ENCODE measurements at regions not wholly inside any gene's neighbourhood (a gene's known extent, or its start where the extent isn't known, plus 50 kb on each side); places are given as distances from the start of the nearest gene placed in this dataset.

DNA sequence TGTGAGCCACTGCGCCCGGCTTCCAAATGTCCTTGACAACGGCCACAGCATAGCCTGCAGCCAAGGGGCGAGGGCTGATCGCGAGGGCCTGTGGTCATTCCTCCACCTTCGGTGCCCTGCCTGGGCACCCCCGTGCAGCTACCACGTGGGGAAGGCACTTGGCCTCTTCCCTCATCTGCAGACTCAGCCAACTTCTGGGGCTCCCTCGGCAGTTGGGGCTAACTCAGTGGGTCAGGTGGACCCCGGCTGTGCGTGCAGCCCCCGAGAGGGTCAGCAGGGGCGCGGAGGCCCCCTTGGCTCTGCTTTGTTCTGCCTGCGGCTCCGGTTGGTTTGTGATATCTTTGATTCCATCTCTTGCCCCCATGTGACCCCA, 52.9 kb upstream of the BHLHE23 start:
- intact Hi-C loops (cut with micrococcal nuclease; ENCODE audit: unreplicated experiment) = loop anchor here (5.0 kb wide), 1 partner anchor 118 kb away; no protein-coding TSS in a partner anchor
- BruUV-seq (replicated peaks) = no TSS peak
- H3K27me3 Mint-ChIP-seq (ENCODE audit: unreplicated experiment) = peaks cover 37% of the 10 kb centered on the region
- H3K36me3 Mint-ChIP-seq (ENCODE audit: insufficient read depth, unreplicated experiment) = no peaks in the 10 kb centered on the region
- TF ChIP-seq, protein P1, sequence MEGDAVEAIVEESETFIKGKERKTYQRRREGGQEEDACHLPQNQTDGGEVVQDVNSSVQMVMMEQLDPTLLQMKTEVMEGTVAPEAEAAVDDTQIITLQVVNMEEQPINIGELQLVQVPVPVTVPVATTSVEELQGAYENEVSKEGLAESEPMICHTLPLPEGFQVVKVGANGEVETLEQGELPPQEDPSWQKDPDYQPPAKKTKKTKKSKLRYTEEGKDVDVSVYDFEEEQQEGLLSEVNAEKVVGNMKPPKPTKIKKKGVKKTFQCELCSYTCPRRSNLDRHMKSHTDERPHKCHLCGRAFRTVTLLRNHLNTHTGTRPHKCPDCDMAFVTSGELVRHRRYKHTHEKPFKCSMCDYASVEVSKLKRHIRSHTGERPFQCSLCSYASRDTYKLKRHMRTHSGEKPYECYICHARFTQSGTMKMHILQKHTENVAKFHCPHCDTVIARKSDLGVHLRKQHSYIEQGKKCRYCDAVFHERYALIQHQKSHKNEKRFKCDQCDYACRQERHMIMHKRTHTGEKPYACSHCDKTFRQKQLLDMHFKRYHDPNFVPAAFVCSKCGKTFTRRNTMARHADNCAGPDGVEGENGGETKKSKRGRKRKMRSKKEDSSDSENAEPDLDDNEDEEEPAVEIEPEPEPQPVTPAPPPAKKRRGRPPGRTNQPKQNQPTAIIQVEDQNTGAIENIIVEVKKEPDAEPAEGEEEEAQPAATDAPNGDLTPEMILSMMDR (IDR thresholded peaks at IDR 0.05; ENCODE audit: unreplicated experiment) = no peak
- no peak overlapping the region for H3K27ac Mint-ChIP-seq (ENCODE audit: unreplicated experiment)
- H3K4me1 Mint-ChIP-seq (ENCODE audit: low read depth, unreplicated experiment) = no peaks in the 10 kb centered on the region
- DNase-seq = no peak
- H3K4me3 Mint-ChIP-seq (ENCODE audit: low read depth, unreplicated experiment) = no peak overlapping the region
- H3K9me3 Mint-ChIP-seq (ENCODE audit: low read depth, unreplicated experiment) = peaks cover 12% of the 10 kb centered on the region
- CTCF ChIA-PET = no interaction called here

DNA sequence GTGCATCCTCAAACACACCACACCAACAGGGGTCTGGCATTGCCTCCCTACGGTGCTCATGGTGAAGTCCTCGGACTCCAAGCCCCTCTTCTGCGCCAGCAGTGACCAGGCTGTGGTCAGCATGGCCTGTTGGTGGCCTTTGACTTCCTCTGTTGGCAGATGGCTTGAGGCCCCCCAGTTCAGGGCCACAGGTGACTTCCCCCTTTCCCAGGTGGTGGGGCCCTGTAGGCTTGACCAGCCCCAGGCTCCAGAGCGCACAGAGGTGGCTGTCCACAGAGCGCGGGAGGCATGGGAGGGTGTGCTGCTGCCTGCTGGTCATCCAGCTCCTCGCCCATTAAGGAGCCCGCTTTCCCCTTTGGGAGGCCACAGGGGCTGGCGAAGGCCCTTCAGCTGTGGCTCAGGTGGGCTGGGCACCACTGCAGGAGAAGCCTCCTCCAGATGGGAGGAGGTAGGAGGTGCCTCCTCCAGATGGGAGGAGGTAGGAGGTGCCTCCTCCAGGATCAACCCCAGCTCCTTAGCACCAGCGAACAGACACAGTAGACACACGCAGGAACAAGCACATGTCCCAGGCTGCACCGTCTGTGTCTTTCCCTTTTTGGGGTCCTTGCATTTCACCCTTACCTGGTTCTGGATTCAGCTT, 52.1 kb upstream of the BHLHE23 start:
- Mint-ChIP-seq H3K4me3 (ENCODE audit: low read depth, unreplicated experiment) (no peak overlapping the region), H3K27me3 (ENCODE audit: unreplicated experiment) (peaks cover 37% of the 10 kb centered on the region), H3K27ac (ENCODE audit: unreplicated experiment) (no peak overlapping the region), H3K9me3 (ENCODE audit: low read depth, unreplicated experiment) (peaks cover 12% of the 10 kb centered on the region), H3K36me3 (ENCODE audit: insufficient read depth, unreplicated experiment) (no peaks in the 10 kb centered on the region), H3K4me1 (ENCODE audit: low read depth, unreplicated experiment) (no peaks in the 10 kb centered on the region)
- CTCF ChIA-PET = interaction anchor here (0.6 to 1.0 kb wide), 2 partner anchors 28 to 67 kb away, joined by 3 read pairs; no protein-coding TSS in a partner anchor
- BruUV-seq (replicated peaks) = no TSS peak
- intact Hi-C loops (cut with micrococcal nuclease; ENCODE audit: unreplicated experiment) = loop anchor here (5.0 kb wide), 1 partner anchor 118 kb away; no protein-coding TSS in a partner anchor
- TF ChIP-seq, protein P1 (IDR thresholded peaks at IDR 0.05; ENCODE audit: unreplicated experiment) = no peak
- DNase-seq = no peak

DNA sequence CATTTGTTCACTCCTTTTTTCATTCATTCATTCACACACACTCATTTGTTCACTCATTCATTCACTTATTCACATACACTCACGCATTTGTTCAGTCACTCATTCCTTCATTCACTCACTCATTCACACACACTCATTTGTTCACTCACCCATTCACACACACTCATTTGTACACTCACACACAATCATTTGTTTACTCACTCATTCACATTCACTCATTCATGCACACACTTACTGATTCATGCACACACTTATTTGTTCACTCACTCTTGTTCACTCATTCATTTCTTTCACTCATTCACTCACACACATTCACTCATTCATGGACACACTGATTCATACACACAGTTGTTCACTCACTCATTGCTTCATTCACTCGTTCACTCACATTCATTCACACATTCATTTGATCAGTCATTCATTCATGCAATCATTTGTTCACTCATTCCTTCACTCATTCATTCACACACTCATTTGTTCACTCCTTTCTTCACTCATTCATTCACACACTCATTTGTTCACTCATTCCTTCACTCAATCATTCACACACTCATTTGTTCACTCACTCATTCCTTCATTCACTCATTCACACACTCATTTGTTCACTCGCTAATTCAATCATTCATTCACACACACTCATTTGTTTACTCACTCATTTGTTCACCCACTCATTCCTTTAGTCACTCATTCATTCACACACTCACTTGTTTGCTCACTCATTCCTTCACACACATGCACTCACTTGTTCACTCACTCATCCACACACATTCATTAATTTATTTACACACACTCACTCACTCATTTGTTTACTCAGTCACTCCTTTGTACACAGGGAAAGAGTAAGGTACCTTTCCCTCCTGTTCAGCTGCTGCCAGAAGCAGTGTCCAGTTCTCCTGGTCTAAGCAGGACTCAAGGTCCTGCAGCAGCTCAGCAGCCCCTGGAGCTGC, 50.7 kb upstream of the BHLHE23 start:
- Mint-ChIP-seq H3K27me3 (ENCODE audit: unreplicated experiment) (peaks cover 39% of the 10 kb centered on the region), H3K4me1 (ENCODE audit: low read depth, unreplicated experiment) (no peaks in the 10 kb centered on the region), H3K9me3 (ENCODE audit: low read depth, unreplicated experiment) (peaks cover 12% of the 10 kb centered on the region), H3K36me3 (ENCODE audit: insufficient read depth, unreplicated experiment) (no peaks in the 10 kb centered on the region), H3K27ac (ENCODE audit: unreplicated experiment) (no peak overlapping the region), H3K4me3 (ENCODE audit: low read depth, unreplicated experiment) (no peak overlapping the region)
- TF ChIP-seq, protein P1 (IDR thresholded peaks at IDR 0.05; ENCODE audit: unreplicated experiment) = no peak
- BruUV-seq (replicated peaks) = no TSS peak
- CTCF ChIA-PET = no interaction called here
- intact Hi-C loops (cut with micrococcal nuclease; ENCODE audit: unreplicated experiment) = loop anchor here (5.0 kb wide), 1 partner anchor 120 kb away; no protein-coding TSS in a partner anchor
- no peak for DNase-seq

DNA sequence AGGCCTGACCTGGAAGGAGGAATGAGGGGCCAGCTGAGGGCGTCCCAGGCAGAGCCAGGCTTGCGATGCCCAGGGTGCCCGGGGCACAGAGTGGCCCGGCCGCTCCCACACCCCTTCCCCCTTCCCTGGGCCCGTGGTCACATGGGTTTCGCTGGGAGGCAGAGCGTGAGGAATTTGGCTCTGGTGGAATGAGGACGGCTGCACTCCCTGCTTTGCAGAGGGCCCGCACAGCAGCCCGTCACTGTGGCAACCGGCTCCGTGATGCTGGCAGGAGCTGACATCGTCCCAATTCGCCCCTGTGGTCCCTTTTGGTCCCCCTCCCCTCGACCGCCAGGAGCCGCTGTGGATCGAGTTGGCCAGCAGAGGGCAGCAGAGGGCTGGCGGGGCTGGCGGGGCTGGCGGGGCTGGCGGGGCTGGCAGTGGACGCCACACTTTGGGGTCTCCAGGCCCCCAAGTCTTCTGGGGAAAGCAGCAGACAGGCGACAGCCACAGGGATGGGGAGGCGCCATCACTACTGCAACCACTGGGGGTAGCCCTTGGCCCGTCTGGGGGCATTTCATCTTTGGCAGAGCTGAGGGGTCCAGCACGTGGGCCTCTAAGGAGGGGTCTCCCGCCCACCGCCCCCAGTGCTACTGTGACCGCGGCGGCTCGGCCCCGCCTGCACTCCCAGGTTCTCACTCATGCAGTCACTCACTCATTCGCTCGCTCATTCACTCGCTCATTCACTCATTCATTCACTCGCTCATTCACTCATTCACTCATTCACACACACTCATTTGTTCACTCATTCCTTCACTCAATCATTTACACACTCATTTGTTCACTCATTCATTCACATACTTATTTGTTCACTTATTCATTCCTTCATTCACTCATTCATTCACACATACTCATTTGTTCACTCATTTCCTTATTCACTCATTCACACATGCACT, 49.7 kb upstream of the BHLHE23 start:
- H3K4me1 Mint-ChIP-seq (ENCODE audit: low read depth, unreplicated experiment) = no peaks in the 10 kb centered on the region
- BruUV-seq (replicated peaks) = no TSS peak
- H3K36me3 Mint-ChIP-seq (ENCODE audit: insufficient read depth, unreplicated experiment) = no peaks in the 10 kb centered on the region
- H3K4me3 Mint-ChIP-seq (ENCODE audit: low read depth, unreplicated experiment) = no peak overlapping the region
- CTCF ChIA-PET = interaction anchor here (0.6 to 0.9 kb wide), 4 partner anchors 23 to 173 kb away, joined by 4 to 6 read pairs (median 5); no protein-coding TSS in a partner anchor
- H3K9me3 Mint-ChIP-seq (ENCODE audit: low read depth, unreplicated experiment) = peaks cover 6% of the 10 kb centered on the region
- no peak overlapping the region for H3K27ac Mint-ChIP-seq (ENCODE audit: unreplicated experiment)
- peak; percentile 78 for DNase-seq
- TF ChIP-seq, protein P1 (IDR thresholded peaks at IDR 0.05; ENCODE audit: unreplicated experiment) = peak; percentile 99
- intact Hi-C loops (cut with micrococcal nuclease; ENCODE audit: unreplicated experiment) = loop anchor here (5.0 kb wide), 1 partner anchor 121 kb away; no protein-coding TSS in a partner anchor
- H3K27me3 Mint-ChIP-seq (ENCODE audit: unreplicated experiment) = peaks cover 44% of the 10 kb centered on the region

All from Calu3 (cell line).